Mucosa of descending colon (tissue), 3 donors: ENCODE measurements at regions not wholly inside any gene's neighbourhood (a gene's known extent, or its start where the extent isn't known, plus 50 kb on each side); places are given as distances from the start of the nearest gene placed in this dataset.
"Not testable (repeated sequence)": the region's sequence is repeated elsewhere in the genome, so short reads cannot be mapped to it uniquely, and the experiment has no call there.

ENCODE experiments used
- ATAC-seq: fragments of 200-7000 bp; cut with Tn5 transposase; one replicate; pipeline ENCODE4 v1.9.1; 2020; ENCODE audit warnings: mild to moderate bottlenecking, moderate library complexity
- DNase-seq, 3 donors: peaks; one replicate each; pipeline ENCODE4 v3.0.0-alpha.2; 2020
- H3K36me3 ChIP-seq: fragments of 200-600 bp; one replicate; pipeline ENCODE4 v1.8.0; 2021; ENCODE audit warnings: low read depth, mild to moderate bottlenecking
- H3K4me1 ChIP-seq: fragments of 200-600 bp; one replicate; pipeline ENCODE4 v1.8.0; 2021; ENCODE audit warnings: low read depth, mild to moderate bottlenecking
- H3K4me3 ChIP-seq: fragments of 200-600 bp; one replicate; pipeline ENCODE4 v1.8.0; 2021; ENCODE audit warnings: mild to moderate bottlenecking
- H3K9me3 ChIP-seq: fragments of 200-600 bp; one replicate; pipeline ENCODE4 v1.8.0; 2021; ENCODE audit warnings: mild to moderate bottlenecking
- intact Hi-C, 2 donors: fragments of 100-400 bp; cut with DNase I in 1 of 2; cut with micrococcal nuclease in 1 of 2; formaldehyde crosslinking; loops; one replicate each; pipeline versions ENCODE4 v1.11.0 to v1.11.1; 2022; cut with DNase I, micrococcal nuclease
- TF ChIP-seq, protein P1 (sequence below): fragments of 200-600 bp; IDR thresholded peaks from one replicate; pipeline ENCODE4 v1.8.0; 2022; ENCODE audit warnings: antibody characterized with exemption, mild to moderate bottlenecking
- donor health status: DM: no; HTN: no; CAD: no; lungs with moderate emphysema.
- donor health status: DM: no; HTN: no; CAD: no.
- donor health status: DM: no; HTN: yes; CAD: no.

DNA sequence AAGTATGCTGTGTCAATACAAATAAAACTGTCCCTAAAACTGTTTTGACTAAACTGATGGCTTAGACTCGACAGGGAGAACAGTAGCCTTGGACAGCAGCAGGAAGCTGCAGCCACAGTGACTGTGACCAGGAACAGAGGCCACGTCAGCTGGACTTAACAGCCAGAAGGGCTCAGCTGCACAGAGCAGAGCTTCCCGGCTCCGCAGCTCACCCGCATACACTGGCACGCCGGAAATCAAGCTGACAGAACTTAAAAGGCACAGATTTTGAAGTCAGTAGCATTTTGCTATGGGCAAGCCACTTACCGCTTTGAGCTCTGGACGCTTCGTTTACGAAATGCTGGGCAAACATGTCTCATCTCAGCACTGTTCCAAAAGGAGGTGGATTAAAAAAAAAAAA is 769.7 kb upstream of the AUTS2 start:
- no peak for ATAC-seq
- intact Hi-C loops: no loop called here
- TF ChIP-seq, protein P1, sequence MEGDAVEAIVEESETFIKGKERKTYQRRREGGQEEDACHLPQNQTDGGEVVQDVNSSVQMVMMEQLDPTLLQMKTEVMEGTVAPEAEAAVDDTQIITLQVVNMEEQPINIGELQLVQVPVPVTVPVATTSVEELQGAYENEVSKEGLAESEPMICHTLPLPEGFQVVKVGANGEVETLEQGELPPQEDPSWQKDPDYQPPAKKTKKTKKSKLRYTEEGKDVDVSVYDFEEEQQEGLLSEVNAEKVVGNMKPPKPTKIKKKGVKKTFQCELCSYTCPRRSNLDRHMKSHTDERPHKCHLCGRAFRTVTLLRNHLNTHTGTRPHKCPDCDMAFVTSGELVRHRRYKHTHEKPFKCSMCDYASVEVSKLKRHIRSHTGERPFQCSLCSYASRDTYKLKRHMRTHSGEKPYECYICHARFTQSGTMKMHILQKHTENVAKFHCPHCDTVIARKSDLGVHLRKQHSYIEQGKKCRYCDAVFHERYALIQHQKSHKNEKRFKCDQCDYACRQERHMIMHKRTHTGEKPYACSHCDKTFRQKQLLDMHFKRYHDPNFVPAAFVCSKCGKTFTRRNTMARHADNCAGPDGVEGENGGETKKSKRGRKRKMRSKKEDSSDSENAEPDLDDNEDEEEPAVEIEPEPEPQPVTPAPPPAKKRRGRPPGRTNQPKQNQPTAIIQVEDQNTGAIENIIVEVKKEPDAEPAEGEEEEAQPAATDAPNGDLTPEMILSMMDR: no peak

DNA sequence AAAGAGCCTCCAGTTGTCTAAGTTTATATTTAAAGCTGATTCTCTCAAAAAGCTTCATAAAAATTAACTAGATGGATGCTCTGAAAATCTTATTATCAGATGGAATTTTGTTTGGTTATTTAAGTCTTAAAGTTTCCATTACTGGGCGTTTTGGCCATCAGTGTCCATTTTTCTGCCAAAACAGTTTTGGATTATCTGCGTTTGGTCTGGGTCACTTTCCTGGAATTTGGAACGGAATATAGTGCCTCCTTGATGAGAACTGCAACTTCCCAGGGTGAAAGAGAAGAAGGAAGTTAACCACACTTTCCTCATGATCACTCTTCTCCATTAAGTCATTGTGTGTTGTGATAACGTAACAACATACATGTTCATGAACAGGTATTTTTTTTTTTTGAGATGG is 764.9 kb upstream of the AUTS2 start:
- TF ChIP-seq, protein P1: no peak
- intact Hi-C loops: no loop called here
- H3K4me3 ChIP-seq: no peak overlapping the region
- no peaks in the 10 kb centered on the region for H3K36me3 ChIP-seq
- ATAC-seq: no peak
- no peaks in the 10 kb centered on the region for H3K4me1 ChIP-seq
- DNase-seq: no peak
- peaks cover 50% of the 10 kb centered on the region for H3K9me3 ChIP-seq

More for the DNA sequence above, 769.7 kb upstream of the AUTS2 start:
- no peaks in the 10 kb centered on the region for H3K36me3 ChIP-seq
- peaks cover 37% of the 10 kb centered on the region for H3K9me3 ChIP-seq
- H3K4me1 ChIP-seq: no peaks in the 10 kb centered on the region
- no peak overlapping the region for H3K4me3 ChIP-seq
- no peak for DNase-seq

DNA sequence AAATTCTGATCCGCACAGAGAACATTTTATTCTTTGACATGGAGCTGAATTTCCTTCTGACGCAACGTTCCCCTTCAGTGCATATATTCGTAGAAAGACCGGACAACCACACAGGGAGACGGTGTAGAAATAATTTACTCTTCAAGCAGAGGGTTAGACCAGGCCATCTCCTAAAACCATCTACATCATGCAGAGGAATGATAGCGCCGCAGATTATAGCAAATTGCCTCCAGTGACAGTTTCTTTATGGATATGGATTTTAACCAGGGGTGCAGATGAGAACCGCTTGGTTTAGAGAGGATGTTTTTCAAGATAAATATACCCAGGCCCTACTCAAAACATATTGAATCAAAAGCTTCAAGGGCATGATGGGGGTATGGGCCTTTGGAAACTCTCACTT is 759.3 kb upstream of the AUTS2 start:
- intact Hi-C loops: no loop called here
- no peaks in the 10 kb centered on the region for H3K4me1 ChIP-seq

DNA sequence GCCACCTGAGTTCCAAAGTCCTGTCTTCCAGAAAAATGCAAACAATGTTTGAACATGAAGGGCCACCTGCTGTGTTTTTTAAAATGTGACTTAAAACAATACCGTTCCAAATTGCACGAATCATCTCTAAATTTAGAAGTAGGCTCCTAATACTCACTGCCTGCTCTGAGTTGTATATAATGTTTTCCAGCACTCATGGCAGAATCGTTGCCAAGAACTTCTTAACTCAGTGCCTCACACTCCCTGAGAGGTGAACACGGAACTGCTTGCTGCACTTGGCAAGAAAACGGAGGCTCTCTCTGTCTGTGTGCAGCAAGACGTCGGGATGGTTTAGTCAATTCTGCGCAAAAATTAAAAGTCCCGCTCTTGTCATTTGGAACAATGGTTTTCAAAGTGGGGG is 757.3 kb upstream of the AUTS2 start:
- H3K4me3 ChIP-seq: no peak overlapping the region
- no peaks in the 10 kb centered on the region for H3K36me3 ChIP-seq
- H3K4me1 ChIP-seq: no peaks in the 10 kb centered on the region
- ATAC-seq (no peak), DNase-seq (no peak)
- H3K9me3 ChIP-seq: peaks cover 64% of the 10 kb centered on the region
- intact Hi-C loops: no loop called here
- TF ChIP-seq, protein P1: no peak

More for the DNA sequence above, 759.3 kb upstream of the AUTS2 start:
- no peak for DNase-seq
- peaks cover 55% of the 10 kb centered on the region for H3K9me3 ChIP-seq
- H3K4me3 ChIP-seq: no peak overlapping the region
- TF ChIP-seq, protein P1: no peak
- ATAC-seq: no peak
- no peaks in the 10 kb centered on the region for H3K36me3 ChIP-seq

DNA sequence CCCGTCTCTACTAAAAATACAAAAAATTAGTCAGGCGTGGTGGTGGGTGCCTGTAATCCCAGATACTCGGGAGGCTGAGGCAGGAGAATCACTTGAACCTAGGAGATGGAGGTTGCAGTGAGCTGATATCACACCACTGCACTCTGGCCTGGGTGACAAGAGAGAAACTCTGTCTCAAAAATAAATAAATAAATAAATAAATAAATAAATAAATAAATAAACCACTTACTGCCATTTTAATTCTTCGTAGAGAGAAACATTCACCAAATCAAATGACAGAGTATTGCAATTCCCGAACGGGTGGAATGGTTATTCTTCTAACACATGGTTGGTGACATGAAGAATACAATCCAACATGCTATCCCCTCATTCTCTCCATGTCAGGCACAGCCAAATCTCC is 754.3 kb upstream of the AUTS2 start:
- H3K9me3 ChIP-seq: peaks cover 52% of the 10 kb centered on the region
- intact Hi-C loops, H3K4me1 ChIP-seq, DNase-seq, H3K36me3 ChIP-seq, H3K4me3 ChIP-seq, ATAC-seq: not testable (repeated sequence)

DNA sequence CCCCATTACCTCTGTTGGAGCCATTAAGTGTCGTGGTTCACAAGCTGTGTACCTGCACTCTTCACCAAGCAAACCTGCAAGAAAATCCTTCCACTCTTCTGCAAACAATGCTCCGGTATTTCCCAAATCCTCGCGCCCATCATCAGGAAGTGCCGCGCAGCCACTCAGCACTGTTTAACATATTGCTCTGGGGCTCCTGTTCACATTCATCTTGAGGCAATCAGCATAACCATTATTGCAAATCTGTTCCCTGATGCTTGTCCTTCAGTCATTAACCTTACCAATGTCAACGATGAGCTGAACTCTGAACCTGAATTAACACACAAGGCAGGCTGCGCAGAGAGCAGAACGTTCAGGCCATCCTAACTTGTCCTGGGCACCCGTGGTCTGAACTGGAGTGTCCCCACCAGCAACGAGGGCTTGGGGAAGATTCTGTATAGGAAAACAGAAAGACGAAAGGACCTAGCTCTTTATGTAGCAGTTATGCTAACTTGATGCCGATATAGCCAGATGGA is 751.4 kb upstream of the AUTS2 start:
- TF ChIP-seq, protein P1: no peak
- intact Hi-C loops: no loop called here
- Histone ChIP-seq H3K4me3 (no peak overlapping the region), H3K9me3 (peaks cover 48% of the 10 kb centered on the region), H3K36me3 (no peaks in the 10 kb centered on the region), H3K4me1 (no peaks in the 10 kb centered on the region)
- DNase-seq: no peak
- ATAC-seq: no peak
